ENCODE measurements at regions not wholly inside any gene's neighbourhood (a gene's known extent, or its start where the extent isn't known, plus 50 kb on each side); places are given as distances from the start of the nearest gene placed in this dataset.

DNA sequence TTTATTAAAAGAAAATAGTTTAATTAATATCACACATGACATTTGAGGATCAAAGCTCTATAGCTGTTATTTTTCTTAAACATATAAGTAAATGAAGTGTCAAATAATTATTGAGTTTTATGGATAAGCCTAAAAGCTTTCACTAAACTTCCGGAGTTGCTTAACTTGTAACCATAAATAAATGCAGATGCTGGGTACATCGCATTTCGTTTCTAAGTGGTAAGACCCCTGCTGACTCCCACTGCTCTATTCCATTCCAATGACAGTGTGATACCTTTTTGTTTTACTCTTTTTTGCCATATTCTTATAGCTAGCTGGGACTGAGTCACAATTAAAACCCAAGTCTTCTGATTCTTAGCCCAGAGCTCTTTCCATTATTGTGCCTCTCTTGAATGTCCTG lies 411.1 kb downstream of the SOX2 start:
- no peak for DNase-seq
- Histone ChIP-seq H3K9me3 (ENCODE audit: control insufficient read depth in 2 of 3, low read length in 3 of 3) (no peaks in the 10 kb centered on the region), H3K27ac (ENCODE audit: low read depth, low read length) (no peak overlapping the region), H3K4me3 (ENCODE audit: low read length) (no peak overlapping the region), H3K36me3 (ENCODE audit: control insufficient read depth in 2 of 3, insufficient read depth in 3 of 3, low read length in 3 of 3) (no peaks in the 10 kb centered on the region), H3K27me3 (ENCODE audit: control insufficient read depth in 2 of 2, insufficient read depth in 2 of 2, low read length in 2 of 2) (no peaks in the 10 kb centered on the region), H3K4me1 (ENCODE audit: control insufficient read depth in 2 of 2, insufficient read depth in 2 of 2, low read length in 2 of 2) (no peaks in the 10 kb centered on the region)
- H3K36me3 Mint-ChIP-seq: no peaks in the 10 kb centered on the region
- CTCF ChIA-PET: no interaction called here
- no peaks in the 10 kb centered on the region for H3K4me1 Mint-ChIP-seq
- no peak overlapping the region for H3K4me3 Mint-ChIP-seq
- H3K27ac Mint-ChIP-seq: no peak overlapping the region
- intact Hi-C loops (cut with micrococcal nuclease): no loop called here
- peaks cover 0 to 6% (median 0%) of the 10 kb centered on the region in 11 donors for H3K9me3 Mint-ChIP-seq
- no peak for ATAC-seq
- POLR2A ChIA-PET: no interaction called here
- H3K27me3 Mint-ChIP-seq: peaks cover 0 to 4% (median 0%) of the 10 kb centered on the region in 5 donors

DNA sequence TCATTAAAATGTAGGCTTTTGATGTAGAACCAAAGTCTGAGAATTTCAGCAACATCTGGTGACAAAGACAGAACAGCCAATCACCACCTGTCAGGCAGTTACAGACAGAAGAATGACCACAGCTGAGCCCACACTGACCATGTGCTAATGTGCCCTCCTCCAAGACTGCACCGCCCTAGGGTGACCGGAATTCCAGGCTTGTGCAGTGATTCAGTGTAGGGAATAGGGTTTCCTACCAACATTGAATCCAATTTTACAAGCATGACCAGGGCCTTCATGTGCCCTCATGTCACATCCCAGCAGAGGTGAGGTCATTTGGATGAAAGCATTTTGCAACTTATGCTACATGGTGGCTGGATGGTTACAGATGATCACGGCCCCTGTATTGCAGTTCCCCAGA lies 412.5 kb downstream of the SOX2 start:
- ATAC-seq (no peak), DNase-seq (no peak)
- peaks cover 0 to 6% (median 0%) of the 10 kb centered on the region in 11 donors for H3K9me3 Mint-ChIP-seq
- Histone ChIP-seq H3K27ac (ENCODE audit: low read depth, low read length) (no peak overlapping the region), H3K36me3 (ENCODE audit: control insufficient read depth in 2 of 3, insufficient read depth in 3 of 3, low read length in 3 of 3) (no peaks in the 10 kb centered on the region), H3K27me3 (ENCODE audit: control insufficient read depth in 2 of 2, insufficient read depth in 2 of 2, low read length in 2 of 2) (no peaks in the 10 kb centered on the region), H3K4me3 (ENCODE audit: low read length) (no peak overlapping the region), H3K4me1 (ENCODE audit: control insufficient read depth in 2 of 2, insufficient read depth in 2 of 2, low read length in 2 of 2) (no peaks in the 10 kb centered on the region), H3K9me3 (ENCODE audit: control insufficient read depth in 2 of 3, low read length in 3 of 3) (no peaks in the 10 kb centered on the region)
- H3K4me3 Mint-ChIP-seq: no peak overlapping the region
- H3K36me3 Mint-ChIP-seq: no peaks in the 10 kb centered on the region
- ChIA-PET POLR2A (no interaction called here), CTCF (no interaction called here)
- intact Hi-C loops (cut with micrococcal nuclease): no loop called here
- H3K4me1 Mint-ChIP-seq: no peaks in the 10 kb centered on the region
- peaks cover 0 to 8% (median 0%) of the 10 kb centered on the region in 5 donors for H3K27me3 Mint-ChIP-seq
- no peak overlapping the region for H3K27ac Mint-ChIP-seq

DNA sequence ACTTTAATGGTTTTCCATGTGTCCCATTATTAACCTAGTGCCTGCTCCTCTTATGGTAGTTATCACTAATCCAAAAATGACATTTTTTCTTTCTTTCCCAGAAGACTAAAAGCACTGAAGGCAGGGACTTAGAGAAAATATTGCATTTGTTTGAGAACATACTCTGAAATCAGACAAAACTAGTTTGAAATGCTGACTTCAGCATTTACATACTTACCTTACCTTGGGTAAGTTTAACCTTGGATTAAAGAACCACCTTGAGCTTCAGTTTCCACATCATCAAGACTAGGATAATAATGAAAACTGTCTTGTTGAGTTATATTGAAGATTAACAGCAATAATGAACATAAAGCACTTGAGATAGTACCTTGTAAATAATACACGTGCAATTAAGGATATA lies 413.0 kb downstream of the SOX2 start:
- DNase-seq (no peak), ATAC-seq (no peak)
- ChIA-PET CTCF (no interaction called here), POLR2A (no interaction called here)
- Histone ChIP-seq H3K27ac (ENCODE audit: low read depth, low read length) (no peak overlapping the region), H3K4me3 (ENCODE audit: low read length) (no peak overlapping the region), H3K9me3 (ENCODE audit: control insufficient read depth in 2 of 3, low read length in 3 of 3) (no peaks in the 10 kb centered on the region), H3K27me3 (ENCODE audit: control insufficient read depth in 2 of 2, insufficient read depth in 2 of 2, low read length in 2 of 2) (no peaks in the 10 kb centered on the region), H3K4me1 (ENCODE audit: control insufficient read depth in 2 of 2, insufficient read depth in 2 of 2, low read length in 2 of 2) (no peaks in the 10 kb centered on the region), H3K36me3 (ENCODE audit: control insufficient read depth in 2 of 3, insufficient read depth in 3 of 3, low read length in 3 of 3) (no peaks in the 10 kb centered on the region)
- Mint-ChIP-seq H3K27ac (no peak overlapping the region), H3K36me3 (no peaks in the 10 kb centered on the region), H3K9me3 (peaks cover 0 to 6% (median 0%) of the 10 kb centered on the region in 11 donors), H3K27me3 (peaks cover 0 to 8% (median 0%) of the 10 kb centered on the region in 5 donors), H3K4me1 (no peaks in the 10 kb centered on the region), H3K4me3 (no peak overlapping the region)
- intact Hi-C loops (cut with micrococcal nuclease): no loop called here

DNA sequence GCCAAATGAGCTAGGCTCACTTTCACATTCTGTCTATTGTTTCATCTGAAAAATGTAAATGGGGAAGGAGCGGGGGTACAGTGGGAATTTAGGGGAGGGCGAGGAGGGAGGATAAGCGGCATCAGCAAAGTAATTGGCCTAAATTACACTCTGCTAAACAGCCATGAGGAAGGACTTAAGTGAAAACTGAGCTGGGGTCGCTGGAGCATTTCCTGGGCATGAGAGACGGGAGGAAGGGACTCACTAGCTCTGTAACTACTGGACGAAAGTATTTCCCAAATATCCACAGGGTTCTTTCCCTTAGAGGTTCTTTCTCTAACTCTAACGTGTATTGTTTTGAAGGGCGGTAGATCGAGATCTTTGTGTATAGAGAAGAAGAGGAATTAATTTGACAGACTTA lies 418.0 kb downstream of the SOX2 start:
- H3K27me3 ChIP-seq (ENCODE audit: control insufficient read depth in 2 of 2, insufficient read depth in 2 of 2, low read length in 2 of 2): no peaks in the 10 kb centered on the region
- Mint-ChIP-seq H3K36me3 (no peaks in the 10 kb centered on the region), H3K27me3 (peaks cover 0 to 8% (median 0%) of the 10 kb centered on the region in 5 donors), H3K27ac (no peak overlapping the region), H3K4me1 (no peaks in the 10 kb centered on the region), H3K9me3 (peaks cover 0 to 6% (median 0%) of the 10 kb centered on the region in 11 donors), H3K4me3 (no peak overlapping the region)
- no peaks in the 10 kb centered on the region for H3K4me1 ChIP-seq (ENCODE audit: control insufficient read depth in 2 of 2, insufficient read depth in 2 of 2, low read length in 2 of 2)
- intact Hi-C loops (cut with micrococcal nuclease): no loop called here
- ChIA-PET POLR2A (no interaction called here), CTCF (interaction anchor here (0.6 kb wide), 1 partner anchor 111 kb away, joined by 3 read pairs; no protein-coding TSS in a partner anchor)
- no peak overlapping the region for H3K4me3 ChIP-seq (ENCODE audit: low read length)
- ATAC-seq (no peak), DNase-seq (no peak)
- H3K36me3 ChIP-seq (ENCODE audit: control insufficient read depth in 2 of 3, insufficient read depth in 3 of 3, low read length in 3 of 3): no peaks in the 10 kb centered on the region
- no peaks in the 10 kb centered on the region for H3K9me3 ChIP-seq (ENCODE audit: control insufficient read depth in 2 of 3, low read length in 3 of 3)
- H3K27ac ChIP-seq (ENCODE audit: low read depth, low read length): no peak overlapping the region

DNA sequence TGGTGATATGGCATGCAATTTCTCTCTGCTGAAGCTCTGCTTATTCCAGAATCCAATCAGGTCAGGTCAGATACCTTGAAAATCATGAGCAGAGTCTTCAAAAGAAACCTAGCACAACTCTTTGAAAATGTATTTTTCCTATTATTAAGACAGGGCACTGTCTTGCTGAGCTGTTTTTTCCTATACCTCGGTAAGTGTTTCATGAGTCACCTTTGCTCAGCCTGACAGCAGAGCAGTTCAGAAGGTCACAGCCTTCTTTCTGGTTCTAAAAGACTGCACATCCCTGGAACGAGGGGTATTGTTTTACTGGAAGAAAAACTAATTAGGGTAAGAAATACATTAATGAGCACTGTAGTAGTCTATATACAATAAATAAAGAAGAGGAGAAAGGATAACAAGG lies 422.0 kb downstream of the SOX2 start:
- intact Hi-C loops (cut with micrococcal nuclease): no loop called here
- Histone ChIP-seq H3K9me3 (ENCODE audit: control insufficient read depth in 2 of 3, low read length in 3 of 3) (no peaks in the 10 kb centered on the region), H3K4me1 (ENCODE audit: control insufficient read depth in 2 of 2, insufficient read depth in 2 of 2, low read length in 2 of 2) (no peaks in the 10 kb centered on the region), H3K36me3 (ENCODE audit: control insufficient read depth in 2 of 3, insufficient read depth in 3 of 3, low read length in 3 of 3) (no peaks in the 10 kb centered on the region), H3K4me3 (ENCODE audit: low read length) (no peak overlapping the region), H3K27ac (ENCODE audit: low read depth, low read length) (no peak overlapping the region), H3K27me3 (ENCODE audit: control insufficient read depth in 2 of 2, insufficient read depth in 2 of 2, low read length in 2 of 2) (no peaks in the 10 kb centered on the region)
- H3K27me3 Mint-ChIP-seq: peaks cover 0 to 5% (median 0%) of the 10 kb centered on the region in 5 donors
- H3K9me3 Mint-ChIP-seq: no peaks in the 10 kb centered on the region
- POLR2A ChIA-PET: no interaction called here
- DNase-seq (no peak), ATAC-seq (no peak)
- no peaks in the 10 kb centered on the region for H3K36me3 Mint-ChIP-seq
- CTCF ChIA-PET: no interaction called here
- no peak overlapping the region for H3K4me3 Mint-ChIP-seq
- no peak overlapping the region for H3K27ac Mint-ChIP-seq
- no peaks in the 10 kb centered on the region for H3K4me1 Mint-ChIP-seq

DNA sequence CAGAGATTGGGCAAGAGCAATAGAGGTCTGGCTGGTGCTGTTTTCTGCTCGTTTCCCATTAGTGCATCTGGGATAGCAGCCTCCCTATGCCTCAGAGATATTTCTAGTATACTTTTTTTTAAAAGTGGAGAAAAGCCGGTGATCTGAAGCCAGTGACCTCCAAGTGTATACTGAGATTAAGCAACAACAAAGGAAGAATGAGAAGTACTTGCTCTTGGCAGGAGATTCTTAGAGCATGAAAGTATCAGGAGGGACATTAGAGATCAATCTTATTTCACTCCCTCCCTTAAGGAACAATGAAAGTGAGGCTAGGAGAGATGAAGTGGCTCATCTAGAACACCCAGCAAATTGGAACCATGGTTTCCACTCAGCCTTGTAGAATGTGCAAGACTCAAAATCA lies 423.3 kb downstream of the SOX2 start:
- no peak for ATAC-seq
- no peaks in the 10 kb centered on the region for H3K4me1 ChIP-seq (ENCODE audit: control insufficient read depth in 2 of 2, insufficient read depth in 2 of 2, low read length in 2 of 2)
- Mint-ChIP-seq H3K27me3 (peaks cover 0 to 5% (median 0%) of the 10 kb centered on the region in 5 donors), H3K4me1 (no peaks in the 10 kb centered on the region), H3K27ac (no peak overlapping the region), H3K9me3 (no peaks in the 10 kb centered on the region), H3K4me3 (no peak overlapping the region), H3K36me3 (no peaks in the 10 kb centered on the region)
- no peaks in the 10 kb centered on the region for H3K36me3 ChIP-seq (ENCODE audit: control insufficient read depth in 2 of 3, insufficient read depth in 3 of 3, low read length in 3 of 3)
- intact Hi-C loops (cut with micrococcal nuclease): no loop called here
- no peak overlapping the region for H3K27ac ChIP-seq (ENCODE audit: low read depth, low read length)
- no peak overlapping the region for H3K4me3 ChIP-seq (ENCODE audit: low read length)
- DNase-seq: no peak
- CTCF ChIA-PET: no interaction called here
- no peaks in the 10 kb centered on the region for H3K9me3 ChIP-seq (ENCODE audit: control insufficient read depth in 2 of 3, low read length in 3 of 3)
- H3K27me3 ChIP-seq (ENCODE audit: control insufficient read depth in 2 of 2, insufficient read depth in 2 of 2, low read length in 2 of 2): no peaks in the 10 kb centered on the region
- POLR2A ChIA-PET: no interaction called here

DNA sequence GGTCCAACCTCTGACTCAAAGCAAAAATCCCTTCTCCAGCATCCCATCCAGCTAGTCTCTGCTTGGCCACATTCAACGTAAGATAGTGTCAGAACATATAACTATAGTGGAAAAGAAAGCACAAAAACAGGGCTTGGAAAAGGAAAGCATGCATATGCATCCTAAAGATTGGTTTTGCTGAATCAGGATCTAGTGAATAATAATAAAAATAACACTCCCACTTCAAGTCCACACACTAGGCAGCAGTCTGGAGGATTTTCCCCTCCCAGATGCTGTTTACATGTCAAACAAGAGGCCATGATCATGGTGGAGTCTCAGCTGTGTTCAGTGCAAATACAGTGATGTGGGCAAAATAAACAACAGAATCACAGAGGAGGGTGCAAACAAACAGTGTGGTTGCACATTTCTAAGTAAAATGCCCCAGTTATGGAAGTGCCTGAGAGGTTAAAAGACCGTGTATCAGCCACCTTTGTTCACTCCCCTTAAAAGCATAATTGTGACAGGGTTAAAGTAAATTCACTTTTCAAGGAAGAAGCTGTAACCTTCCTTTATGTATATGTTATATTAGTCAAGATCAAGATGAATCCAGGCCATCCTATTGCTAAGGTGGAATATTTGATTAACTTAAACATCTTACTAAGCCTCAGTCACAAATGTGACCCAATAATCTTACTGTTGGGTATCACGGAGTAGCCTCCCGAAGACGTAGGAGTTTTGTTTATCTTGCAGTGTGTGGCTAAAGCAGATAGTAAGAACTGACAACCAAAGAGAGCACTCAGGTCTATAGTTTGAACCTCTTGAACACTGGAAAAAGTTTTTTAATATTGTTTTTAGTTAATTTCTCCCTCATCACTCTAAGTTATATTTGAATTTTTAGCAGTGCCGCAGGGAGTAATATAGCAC lies 424.5 kb downstream of the SOX2 start:
- CTCF ChIA-PET: interaction anchor here (0.6 kb wide), 1 partner anchor 35 kb away, joined by 3 read pairs; no protein-coding TSS in a partner anchor
- H3K27ac ChIP-seq (ENCODE audit: low read depth, low read length): no peak overlapping the region
- no peaks in the 10 kb centered on the region for H3K36me3 ChIP-seq (ENCODE audit: control insufficient read depth in 2 of 3, insufficient read depth in 3 of 3, low read length in 3 of 3)
- intact Hi-C loops (cut with micrococcal nuclease): no loop called here
- no peak for DNase-seq
- no peak for ATAC-seq
- no peaks in the 10 kb centered on the region for H3K4me1 ChIP-seq (ENCODE audit: control insufficient read depth in 2 of 2, insufficient read depth in 2 of 2, low read length in 2 of 2)
- no peaks in the 10 kb centered on the region for H3K27me3 ChIP-seq (ENCODE audit: control insufficient read depth in 2 of 2, insufficient read depth in 2 of 2, low read length in 2 of 2)
- Mint-ChIP-seq H3K4me3 (no peak overlapping the region), H3K27ac (no peak overlapping the region), H3K4me1 (no peaks in the 10 kb centered on the region), H3K27me3 (peaks cover 0 to 5% (median 0%) of the 10 kb centered on the region in 5 donors), H3K9me3 (no peaks in the 10 kb centered on the region), H3K36me3 (no peaks in the 10 kb centered on the region)
- POLR2A ChIA-PET: no interaction called here
- H3K9me3 ChIP-seq (ENCODE audit: control insufficient read depth in 2 of 3, low read length in 3 of 3): no peaks in the 10 kb centered on the region
- H3K4me3 ChIP-seq (ENCODE audit: low read length): no peak overlapping the region

Data from naive thymus-derived CD4-positive, alpha-beta T cell (primary cell).